H1 (cell line): ENCODE measurements at regions not wholly inside any gene's neighbourhood (a gene's known extent, or its start where the extent isn't known, plus 50 kb on each side); places are given as distances from the start of the nearest gene placed in this dataset.

Experiments used
- BACH1 ChIP-seq: IDR thresholded peaks from 2 replicates; pipeline ENCODE4 v1.6.1; 2012; ENCODE audit warnings: low read length, improper control_type of control experiment
- CHD1 ChIP-seq: IDR thresholded peaks from 2 replicates; pipeline ENCODE4 v1.6.1; 2012; ENCODE audit warnings: low read depth, low read length, improper control_type of control experiment
- EGR1 ChIP-seq: IDR thresholded peaks from 2 replicates; pipeline ENCODE4 v1.6.1; 2011; ENCODE audit warnings: low read depth, low read length, borderline replicate concordance
- EZH2 ChIP-seq: fragments of 200-600 bp; sonication (generic); IDR thresholded peaks from 2 replicates; pipeline ENCODE4 v1.7.1; 2012; ENCODE audit warnings: low read depth, mild to moderate bottlenecking, moderate library complexity, low read length, inconsistent platforms; ENCODE audit not compliant: severe bottlenecking
- FOSL1 ChIP-seq: IDR thresholded peaks from 2 replicates; pipeline ENCODE4 v1.6.1; 2011; ENCODE audit warnings: mild to moderate bottlenecking, low read depth, low read length, moderate library complexity; ENCODE audit not compliant: insufficient read depth
- KDM1A ChIP-seq: fragments of 200-600, 300-600 bp; sonication (generic); IDR thresholded peaks from 2 replicates; pipeline ENCODE4 v1.7.1; 2016; ENCODE audit warnings: mild to moderate bottlenecking, low read length, borderline replicate concordance
- POLR2AphosphoS5 ChIP-seq: IDR thresholded peaks from 2 replicates; pipeline ENCODE4 v1.6.1; 2011; ENCODE audit warnings: low read depth, low read length
- RAD21 ChIP-seq, 2 experiments: IDR thresholded peaks in 1 of 2; conservative IDR thresholded peaks in 1 of 2; 2 replicates each; pipeline ENCODE4 v1.6.1; 2011; ENCODE audit warnings: low read depth in 2 of 2, low read length in 2 of 2, improper control_type of control experiment in 1 of 2, inconsistent platforms in 1 of 2, mild to moderate bottlenecking in 1 of 2, moderate library complexity in 1 of 2
- SIN3A ChIP-seq, 2 experiments: IDR thresholded peaks in 1 of 2; conservative IDR thresholded peaks in 1 of 2; 2 replicates each; pipeline ENCODE4 v1.6.1; 2011 to 2012; ENCODE audit warnings: low read length in 2 of 2, improper control_type of control experiment in 1 of 2, low read depth in 1 of 2, mild to moderate bottlenecking in 1 of 2
- SIX5 ChIP-seq: IDR thresholded peaks from 2 replicates; pipeline ENCODE4 v1.6.1; 2011; ENCODE audit warnings: mild to moderate bottlenecking, low read depth, low read length
- TBP ChIP-seq: IDR thresholded peaks from 2 replicates; pipeline ENCODE4 v1.6.1; 2011; ENCODE audit warnings: low read depth, low read length, improper control_type of control experiment
- TF ChIP-seq, protein P1 (sequence below): fragments of 300-600 bp; sonication (generic); IDR thresholded peaks from 2 replicates; pipeline ENCODE4 v1.7.1; 2012; ENCODE audit warnings: low read length, moderate library complexity, mild to moderate bottlenecking, inconsistent platforms; ENCODE audit not compliant: insufficient replicate concordance

DNA sequence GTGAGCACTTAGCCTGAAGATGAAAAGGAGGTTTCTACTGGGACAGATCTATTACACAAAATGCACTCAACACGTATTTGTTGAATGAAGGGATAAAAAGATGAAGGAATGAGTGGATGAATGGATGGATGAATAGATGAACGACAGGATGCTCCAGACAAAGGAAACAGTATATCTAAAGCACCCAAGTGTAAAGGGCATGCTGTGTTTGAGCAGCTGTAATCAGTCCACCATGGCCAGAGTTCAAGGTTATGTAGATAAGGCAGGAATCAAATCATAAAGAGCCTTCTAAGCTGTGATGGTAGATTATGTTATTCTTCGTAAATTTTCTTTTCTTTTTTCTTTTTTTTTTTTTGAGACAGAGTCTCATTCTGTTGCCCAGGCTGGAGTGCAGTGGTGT is 194.4 kb upstream of the FOXN2 start (continued):
- TF ChIP-seq, protein P1, sequence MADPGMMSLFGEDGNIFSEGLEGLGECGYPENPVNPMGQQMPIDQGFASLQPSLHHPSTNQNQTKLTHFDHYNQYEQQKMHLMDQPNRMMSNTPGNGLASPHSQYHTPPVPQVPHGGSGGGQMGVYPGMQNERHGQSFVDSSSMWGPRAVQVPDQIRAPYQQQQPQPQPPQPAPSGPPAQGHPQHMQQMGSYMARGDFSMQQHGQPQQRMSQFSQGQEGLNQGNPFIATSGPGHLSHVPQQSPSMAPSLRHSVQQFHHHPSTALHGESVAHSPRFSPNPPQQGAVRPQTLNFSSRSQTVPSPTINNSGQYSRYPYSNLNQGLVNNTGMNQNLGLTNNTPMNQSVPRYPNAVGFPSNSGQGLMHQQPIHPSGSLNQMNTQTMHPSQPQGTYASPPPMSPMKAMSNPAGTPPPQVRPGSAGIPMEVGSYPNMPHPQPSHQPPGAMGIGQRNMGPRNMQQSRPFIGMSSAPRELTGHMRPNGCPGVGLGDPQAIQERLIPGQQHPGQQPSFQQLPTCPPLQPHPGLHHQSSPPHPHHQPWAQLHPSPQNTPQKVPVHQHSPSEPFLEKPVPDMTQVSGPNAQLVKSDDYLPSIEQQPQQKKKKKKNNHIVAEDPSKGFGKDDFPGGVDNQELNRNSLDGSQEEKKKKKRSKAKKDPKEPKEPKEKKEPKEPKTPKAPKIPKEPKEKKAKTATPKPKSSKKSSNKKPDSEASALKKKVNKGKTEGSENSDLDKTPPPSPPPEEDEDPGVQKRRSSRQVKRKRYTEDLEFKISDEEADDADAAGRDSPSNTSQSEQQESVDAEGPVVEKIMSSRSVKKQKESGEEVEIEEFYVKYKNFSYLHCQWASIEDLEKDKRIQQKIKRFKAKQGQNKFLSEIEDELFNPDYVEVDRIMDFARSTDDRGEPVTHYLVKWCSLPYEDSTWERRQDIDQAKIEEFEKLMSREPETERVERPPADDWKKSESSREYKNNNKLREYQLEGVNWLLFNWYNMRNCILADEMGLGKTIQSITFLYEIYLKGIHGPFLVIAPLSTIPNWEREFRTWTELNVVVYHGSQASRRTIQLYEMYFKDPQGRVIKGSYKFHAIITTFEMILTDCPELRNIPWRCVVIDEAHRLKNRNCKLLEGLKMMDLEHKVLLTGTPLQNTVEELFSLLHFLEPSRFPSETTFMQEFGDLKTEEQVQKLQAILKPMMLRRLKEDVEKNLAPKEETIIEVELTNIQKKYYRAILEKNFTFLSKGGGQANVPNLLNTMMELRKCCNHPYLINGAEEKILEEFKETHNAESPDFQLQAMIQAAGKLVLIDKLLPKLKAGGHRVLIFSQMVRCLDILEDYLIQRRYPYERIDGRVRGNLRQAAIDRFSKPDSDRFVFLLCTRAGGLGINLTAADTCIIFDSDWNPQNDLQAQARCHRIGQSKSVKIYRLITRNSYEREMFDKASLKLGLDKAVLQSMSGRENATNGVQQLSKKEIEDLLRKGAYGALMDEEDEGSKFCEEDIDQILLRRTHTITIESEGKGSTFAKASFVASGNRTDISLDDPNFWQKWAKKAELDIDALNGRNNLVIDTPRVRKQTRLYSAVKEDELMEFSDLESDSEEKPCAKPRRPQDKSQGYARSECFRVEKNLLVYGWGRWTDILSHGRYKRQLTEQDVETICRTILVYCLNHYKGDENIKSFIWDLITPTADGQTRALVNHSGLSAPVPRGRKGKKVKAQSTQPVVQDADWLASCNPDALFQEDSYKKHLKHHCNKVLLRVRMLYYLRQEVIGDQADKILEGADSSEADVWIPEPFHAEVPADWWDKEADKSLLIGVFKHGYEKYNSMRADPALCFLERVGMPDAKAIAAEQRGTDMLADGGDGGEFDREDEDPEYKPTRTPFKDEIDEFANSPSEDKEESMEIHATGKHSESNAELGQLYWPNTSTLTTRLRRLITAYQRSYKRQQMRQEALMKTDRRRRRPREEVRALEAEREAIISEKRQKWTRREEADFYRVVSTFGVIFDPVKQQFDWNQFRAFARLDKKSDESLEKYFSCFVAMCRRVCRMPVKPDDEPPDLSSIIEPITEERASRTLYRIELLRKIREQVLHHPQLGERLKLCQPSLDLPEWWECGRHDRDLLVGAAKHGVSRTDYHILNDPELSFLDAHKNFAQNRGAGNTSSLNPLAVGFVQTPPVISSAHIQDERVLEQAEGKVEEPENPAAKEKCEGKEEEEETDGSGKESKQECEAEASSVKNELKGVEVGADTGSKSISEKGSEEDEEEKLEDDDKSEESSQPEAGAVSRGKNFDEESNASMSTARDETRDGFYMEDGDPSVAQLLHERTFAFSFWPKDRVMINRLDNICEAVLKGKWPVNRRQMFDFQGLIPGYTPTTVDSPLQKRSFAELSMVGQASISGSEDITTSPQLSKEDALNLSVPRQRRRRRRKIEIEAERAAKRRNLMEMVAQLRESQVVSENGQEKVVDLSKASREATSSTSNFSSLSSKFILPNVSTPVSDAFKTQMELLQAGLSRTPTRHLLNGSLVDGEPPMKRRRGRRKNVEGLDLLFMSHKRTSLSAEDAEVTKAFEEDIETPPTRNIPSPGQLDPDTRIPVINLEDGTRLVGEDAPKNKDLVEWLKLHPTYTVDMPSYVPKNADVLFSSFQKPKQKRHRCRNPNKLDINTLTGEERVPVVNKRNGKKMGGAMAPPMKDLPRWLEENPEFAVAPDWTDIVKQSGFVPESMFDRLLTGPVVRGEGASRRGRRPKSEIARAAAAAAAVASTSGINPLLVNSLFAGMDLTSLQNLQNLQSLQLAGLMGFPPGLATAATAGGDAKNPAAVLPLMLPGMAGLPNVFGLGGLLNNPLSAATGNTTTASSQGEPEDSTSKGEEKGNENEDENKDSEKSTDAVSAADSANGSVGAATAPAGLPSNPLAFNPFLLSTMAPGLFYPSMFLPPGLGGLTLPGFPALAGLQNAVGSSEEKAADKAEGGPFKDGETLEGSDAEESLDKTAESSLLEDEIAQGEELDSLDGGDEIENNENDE: no peak
- no peak for TF ChIP-seq EZH2
- TF ChIP-seq EGR1: no peak
- no peak for TF ChIP-seq SIX5
- TF ChIP-seq BACH1: no peak
- no peak for TF ChIP-seq KDM1A
- no peak for TF ChIP-seq FOSL1
- TF ChIP-seq CHD1: no peak
- TF ChIP-seq POLR2AphosphoS5: no peak
- TF ChIP-seq SIN3A (conservative IDR thresholded peaks at IDR 0.05 in 1 of 2, IDR thresholded peaks at IDR 0.05 in 1 of 2; ENCODE audit: low read depth in 1 of 2, low read length in 2 of 2): no peak
- TF ChIP-seq TBP: no peak
- TF ChIP-seq RAD21 (IDR thresholded peaks at IDR 0.05 in 1 of 2, conservative IDR thresholded peaks at IDR 0.05 in 1 of 2; ENCODE audit: low read depth in 2 of 2, low read length in 2 of 2): no peak
